HepG2 (cell line): ENCODE measurements at regions not wholly inside any gene's neighbourhood (a gene's known extent, or its start where the extent isn't known, plus 50 kb on each side); places are given as distances from the start of the nearest gene placed in this dataset.
A peak's percentile ranks its signal among the peaks of the same experiment; 100 is the strongest.

ENCODE experiments used
- ARID2 ChIP-seq: sonication (generic); formaldehyde crosslinking; IDR thresholded peaks from 2 replicates; pipeline ENCODE4 v1.8.1; 2022; ENCODE audit warnings: mild to moderate bottlenecking, missing genetic modification reagents, borderline replicate concordance
- ARID5B ChIP-seq: IDR thresholded peaks from 2 replicates; pipeline ENCODE4 v1.4.0; 2020; ENCODE audit warnings: mild to moderate bottlenecking, missing genetic modification reagents
- CBX2 ChIP-seq, 2 experiments: fragments of 200-600 bp in 1 of 2; sonication (generic); formaldehyde crosslinking in 1 of 2; IDR thresholded peaks; 2 replicates each; pipeline versions ENCODE4 v1.7.0 to v1.8.1; 2018 to 2022; ENCODE audit warnings: low read depth in 2 of 2, low read length in 1 of 2, mild to moderate bottlenecking in 1 of 2, missing genetic modification reagents in 1 of 2
- FOXK2 ChIP-seq: fragments of 450-650 bp; IDR thresholded peaks from 2 replicates; pipeline ENCODE4 v1.6.1; 2016
- ISX ChIP-seq: sonication (generic); formaldehyde crosslinking; conservative IDR thresholded peaks from 2 replicates; pipeline ENCODE4 v1.5.0; 2020; ENCODE audit warnings: missing genetic modification reagents
- JUNB ChIP-seq: sonication (generic); formaldehyde crosslinking; IDR thresholded peaks from 2 replicates; pipeline ENCODE4 v1.8.0; 2022; ENCODE audit warnings: missing genetic modification reagents, mild to moderate bottlenecking, borderline replicate concordance
- KDM1A ChIP-seq: IDR thresholded peaks from 2 replicates; pipeline ENCODE4 v1.6.1; 2016; ENCODE audit warnings: missing compliant biosample characterization
- MLX ChIP-seq: IDR thresholded peaks from 2 replicates; pipeline ENCODE4 v1.6.1; 2016
- RARG ChIP-seq: sonication (generic); formaldehyde crosslinking; IDR thresholded peaks from 2 replicates; pipeline ENCODE4 v1.4.0; 2020; ENCODE audit warnings: low read depth, mild to moderate bottlenecking, missing genetic modification reagents
- RFXAP ChIP-seq: sonication (generic); formaldehyde crosslinking; IDR thresholded peaks from 2 replicates; pipeline ENCODE4 v1.4.0; 2020; ENCODE audit warnings: missing genetic modification reagents, borderline replicate concordance
- TAF1 ChIP-seq: sonication (generic); formaldehyde crosslinking; IDR thresholded peaks from 2 replicates; pipeline ENCODE4 v1.4.0; 2020; ENCODE audit warnings: missing genetic modification reagents
- TP53 ChIP-seq: sonication (generic); formaldehyde crosslinking; conservative IDR thresholded peaks from 2 replicates; pipeline ENCODE4 v1.4.0; 2020; ENCODE audit warnings: missing genetic modification reagents
- U2AF2 ChIP-seq: fragments of 200-400 bp; formaldehyde crosslinking; IDR thresholded peaks from 2 replicates; pipeline ENCODE4 v1.6.1; 2017; ENCODE audit warnings: low read depth, mild to moderate bottlenecking, low read length
- ZNF12 ChIP-seq: sonication (generic); formaldehyde crosslinking; IDR thresholded peaks from 2 replicates; pipeline ENCODE4 v1.5.0; 2020; ENCODE audit warnings: missing genetic modification reagents
- ZNF136 ChIP-seq: sonication (generic); formaldehyde crosslinking; IDR thresholded peaks from 2 replicates; pipeline ENCODE4 v1.8.1; 2022; ENCODE audit warnings: low read depth, mild to moderate bottlenecking, moderate library complexity, missing genetic modification reagents
- ZNF3 ChIP-seq: IDR thresholded peaks from 2 replicates; pipeline ENCODE4 v1.7.0; 2017; ENCODE audit warnings: inconsistent platforms
- ZNF407 ChIP-seq: sonication (generic); formaldehyde crosslinking; IDR thresholded peaks from one replicate; pipeline ENCODE4 v1.5.1; 2020; ENCODE audit warnings: mild to moderate bottlenecking, missing genetic modification reagents; ENCODE audit errors: not compliant biosample characterization
- ZNF678 ChIP-seq: sonication (generic); formaldehyde crosslinking; IDR thresholded peaks from 2 replicates; pipeline ENCODE4 v1.4.0; 2020; ENCODE audit warnings: mild to moderate bottlenecking, missing genetic modification reagents

- peak; percentile 95 for TF ChIP-seq ARID5B (CRISPR knock-in tag)
- 0 out of 2 replicates have a peak, but pooled peaks have one; percentile 6 for TF ChIP-seq TAF1 (CRISPR knock-in tag)
- peak; percentile 89 for TF ChIP-seq ZNF12 (CRISPR knock-in tag)
- TF ChIP-seq ARID2 (CRISPR knock-in tag), result no peak
- TF ChIP-seq RARG (CRISPR knock-in tag), result no peak
- peak; percentile 57; the same call in 1 of the 2 replicates for TF ChIP-seq FOXK2
- no peak for TF ChIP-seq ZNF407 (CRISPR knock-in tag)
- no peak for TF ChIP-seq ZNF3
- peak; percentile 89 for TF ChIP-seq KDM1A (CRISPR knock-in tag)
- TF ChIP-seq JUNB (CRISPR knock-in tag), result no peak; the same call in 1 of the 2 replicates
- no peak for TF ChIP-seq CBX2 (IDR thresholded peaks at IDR 0.05; ENCODE audit: low read depth, low read length)
- TF ChIP-seq CBX2 (CRISPR knock-in tag; IDR thresholded peaks at IDR 0.05; ENCODE audit: low read depth), result no peak
- no peak for TF ChIP-seq U2AF2
- TF ChIP-seq ZNF678 (CRISPR knock-in tag), result no peak
- TF ChIP-seq TP53 (CRISPR knock-in tag), result no peak
- no peak for TF ChIP-seq ISX (CRISPR knock-in tag)
- peak; percentile 74 for TF ChIP-seq MLX (CRISPR knock-in tag)
- no peak for TF ChIP-seq ZNF136 (CRISPR knock-in tag)
- TF ChIP-seq RFXAP (CRISPR knock-in tag), result peak; percentile 79; the same call in 1 of the 2 replicates
Observed at GRCh38 chr15:31157644-31158069, 56.1 kb upstream of the TRPM1 start (continued).
